ENCODE measurements at regions not wholly inside any gene's neighbourhood (a gene's known extent, or its start where the extent isn't known, plus 50 kb on each side); places are given as distances from the start of the nearest gene placed in this dataset.
"Not testable (repeated sequence)": the region's sequence is repeated elsewhere in the genome, so short reads cannot be mapped to it uniquely, and the experiment has no call there.

DNA sequence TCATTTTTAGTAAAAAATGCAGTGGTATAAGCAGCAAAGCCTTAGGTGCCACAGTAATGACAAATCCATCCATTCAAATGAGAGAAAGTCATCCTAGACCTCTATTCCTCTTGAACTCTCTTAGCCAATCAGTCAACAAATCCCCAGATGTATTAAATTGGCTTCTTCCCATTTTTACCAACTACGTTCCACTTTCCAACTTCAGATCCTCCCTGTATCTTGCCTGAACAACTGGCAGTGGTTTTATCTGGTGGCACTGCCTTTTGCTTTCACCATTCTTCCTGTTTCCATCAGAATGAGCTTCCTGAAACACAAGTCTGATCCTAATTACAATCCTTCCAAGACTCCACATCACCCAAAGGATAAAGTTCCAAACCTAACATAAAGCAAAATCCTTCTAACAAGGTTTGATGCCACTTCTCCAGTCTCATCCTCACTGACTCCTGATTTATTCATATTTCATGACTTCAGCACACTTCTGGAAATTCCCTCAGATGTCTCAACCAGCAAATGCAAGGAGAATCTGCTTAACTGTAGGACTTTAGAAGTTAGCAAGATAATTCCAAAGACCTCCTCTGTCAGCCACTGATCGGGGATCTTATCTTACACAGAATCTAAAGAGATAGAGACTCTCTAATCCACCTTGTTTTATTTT is 69.8 kb upstream of the SLC4A7 start:
- H3K36me3 Mint-ChIP-seq: peaks cover 6% of the 10 kb centered on the region

GRCh38 chr3:27552708-27553107 is 68.5 kb upstream of the SLC4A7 start:
- H3K27me3 Mint-ChIP-seq; H3K4me3 ChIP-seq (ENCODE audit: low read depth, low read length); H3K9me3 ChIP-seq (ENCODE audit: control insufficient read depth in 2 of 2, low read length in 2 of 2); H3K27ac ChIP-seq (ENCODE audit: insufficient read depth, low read length, poor library complexity, severe bottlenecking); H3K36me3 Mint-ChIP-seq; H3K9me3 Mint-ChIP-seq; H3K4me1 ChIP-seq (ENCODE audit: control insufficient read depth, insufficient read depth, low read length, poor library complexity, severe bottlenecking); ATAC-seq (ENCODE audit: low read depth in 2 of 2); H3K4me1 Mint-ChIP-seq; H3K27me3 ChIP-seq (ENCODE audit: control insufficient read depth, insufficient read depth, low read length); H3K4me3 Mint-ChIP-seq; H3K27ac Mint-ChIP-seq; H3K36me3 ChIP-seq (ENCODE audit: control insufficient read depth, insufficient read depth, low read length); DNase-seq: not testable (repeated sequence)

More for the DNA sequence above, 69.8 kb upstream of the SLC4A7 start:
- H3K9me3 Mint-ChIP-seq: peaks cover 0 to 4% (median 0%) of the 10 kb centered on the region in 7 donors
- no peak for DNase-seq
- H3K4me3 ChIP-seq (ENCODE audit: low read depth, low read length): no peak overlapping the region
- no peaks in the 10 kb centered on the region for H3K4me1 ChIP-seq (ENCODE audit: control insufficient read depth, insufficient read depth, low read length, poor library complexity, severe bottlenecking)
- H3K4me3 Mint-ChIP-seq: no peak overlapping the region
- H3K9me3 ChIP-seq (ENCODE audit: control insufficient read depth in 2 of 2, low read length in 2 of 2): no peaks in the 10 kb centered on the region
- no peaks in the 10 kb centered on the region for H3K4me1 Mint-ChIP-seq
- H3K27me3 Mint-ChIP-seq: peaks cover 10% of the 10 kb centered on the region
- H3K27me3 ChIP-seq (ENCODE audit: control insufficient read depth, insufficient read depth, low read length): no peaks in the 10 kb centered on the region
- no peaks in the 10 kb centered on the region for H3K36me3 ChIP-seq (ENCODE audit: control insufficient read depth, insufficient read depth, low read length)
- H3K27ac Mint-ChIP-seq: no peak overlapping the region
- no peak for ATAC-seq (ENCODE audit: low read depth in 2 of 2)
- no peak overlapping the region for H3K27ac ChIP-seq (ENCODE audit: insufficient read depth, low read length, poor library complexity, severe bottlenecking)

DNA sequence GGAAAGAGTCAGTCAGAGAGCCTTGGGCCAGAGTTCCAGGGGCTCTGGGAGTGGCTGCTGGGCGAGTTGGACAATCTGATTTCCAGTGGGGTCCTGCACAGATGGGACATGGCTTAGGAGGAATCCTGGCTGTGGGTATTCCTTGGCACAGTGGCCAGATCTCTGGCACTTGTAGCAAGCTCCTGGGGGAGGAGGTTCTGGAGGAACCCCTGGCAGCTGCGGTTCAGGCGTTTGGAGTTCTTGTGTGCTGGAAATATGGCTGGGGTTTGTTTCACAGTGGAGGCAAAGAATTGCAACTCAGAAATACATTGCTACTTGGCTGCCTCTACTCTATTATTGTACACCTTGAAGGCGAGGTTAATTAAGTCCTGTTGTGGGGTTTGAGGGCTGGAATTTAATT is 67.2 kb upstream of the SLC4A7 start:
- H3K27me3 Mint-ChIP-seq; ATAC-seq (ENCODE audit: low read depth in 2 of 2); H3K27ac ChIP-seq (ENCODE audit: insufficient read depth, low read length, poor library complexity, severe bottlenecking); H3K36me3 Mint-ChIP-seq; H3K4me1 Mint-ChIP-seq; H3K4me1 ChIP-seq (ENCODE audit: control insufficient read depth, insufficient read depth, low read length, poor library complexity, severe bottlenecking); DNase-seq; H3K9me3 Mint-ChIP-seq; H3K4me3 Mint-ChIP-seq; H3K27ac Mint-ChIP-seq; H3K36me3 ChIP-seq (ENCODE audit: control insufficient read depth, insufficient read depth, low read length); H3K27me3 ChIP-seq (ENCODE audit: control insufficient read depth, insufficient read depth, low read length); H3K4me3 ChIP-seq (ENCODE audit: low read depth, low read length); H3K9me3 ChIP-seq (ENCODE audit: control insufficient read depth in 2 of 2, low read length in 2 of 2): not testable (repeated sequence)

DNA sequence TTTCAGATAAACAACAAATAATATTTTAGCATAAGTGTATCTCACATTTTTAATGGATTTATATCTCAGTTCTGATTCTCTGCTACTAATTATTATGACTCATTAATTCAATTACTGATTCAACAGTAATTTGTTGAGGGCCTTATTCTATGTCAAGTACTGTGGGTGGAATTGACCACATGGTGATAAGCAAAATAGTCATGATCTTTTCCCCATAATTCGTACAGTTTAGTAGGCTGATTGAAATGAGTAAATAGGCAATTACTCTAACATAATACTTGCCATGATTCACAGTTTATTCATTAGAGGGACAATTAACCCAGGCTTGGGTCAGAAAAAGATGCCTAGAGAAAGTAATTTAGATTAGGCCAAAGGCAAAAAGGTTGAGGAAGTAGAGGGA is 60.9 kb upstream of the SLC4A7 start:
- Mint-ChIP-seq H3K4me1 (peaks cover 0 to 5% (median 0%) of the 10 kb centered on the region in 4 donors), H3K27me3 (no peaks in the 10 kb centered on the region), H3K9me3 (peaks cover 0 to 4% (median 0%) of the 10 kb centered on the region in 7 donors), H3K4me3 (no peak overlapping the region), H3K36me3 (no peaks in the 10 kb centered on the region), H3K27ac (no peak overlapping the region)
- Histone ChIP-seq H3K27me3 (ENCODE audit: control insufficient read depth, insufficient read depth, low read length) (no peaks in the 10 kb centered on the region), H3K4me3 (ENCODE audit: low read depth, low read length) (no peak overlapping the region), H3K4me1 (ENCODE audit: control insufficient read depth, insufficient read depth, low read length, poor library complexity, severe bottlenecking) (no peaks in the 10 kb centered on the region), H3K9me3 (ENCODE audit: control insufficient read depth in 2 of 2, low read length in 2 of 2) (no peaks in the 10 kb centered on the region), H3K36me3 (ENCODE audit: control insufficient read depth, insufficient read depth, low read length) (no peaks in the 10 kb centered on the region), H3K27ac (ENCODE audit: insufficient read depth, low read length, poor library complexity, severe bottlenecking) (no peak overlapping the region)
- ATAC-seq (ENCODE audit: low read depth in 2 of 2) (no peak), DNase-seq (no peak)

DNA sequence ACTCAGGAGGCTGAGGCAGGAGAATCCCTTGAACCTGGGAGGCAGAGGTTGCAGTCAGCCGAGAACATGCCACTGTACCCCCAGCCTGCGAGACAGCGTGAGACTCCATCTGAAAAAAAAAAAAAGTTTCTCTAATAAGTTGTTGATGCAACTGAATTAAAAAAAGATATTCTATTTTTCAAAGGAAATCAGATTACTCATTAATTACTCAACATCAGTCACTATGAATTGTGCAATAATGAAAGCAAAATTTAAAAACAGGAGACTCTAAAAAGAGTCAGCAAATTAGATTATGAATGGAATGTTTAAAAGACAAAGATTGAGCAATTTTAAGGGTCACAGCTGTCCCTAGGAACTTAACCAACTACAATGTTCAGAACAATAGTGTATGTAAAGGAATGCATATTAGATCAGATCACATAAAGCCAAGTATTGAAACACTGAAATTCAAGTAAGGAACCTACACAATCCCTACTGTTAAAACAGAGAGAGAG is 60.2 kb upstream of the SLC4A7 start:
- Histone ChIP-seq H3K4me1 (ENCODE audit: control insufficient read depth, insufficient read depth, low read length, poor library complexity, severe bottlenecking) (no peaks in the 10 kb centered on the region), H3K4me3 (ENCODE audit: low read depth, low read length) (no peak overlapping the region), H3K27me3 (ENCODE audit: control insufficient read depth, insufficient read depth, low read length) (no peaks in the 10 kb centered on the region), H3K27ac (ENCODE audit: insufficient read depth, low read length, poor library complexity, severe bottlenecking) (no peak overlapping the region), H3K9me3 (ENCODE audit: control insufficient read depth in 2 of 2, low read length in 2 of 2) (no peaks in the 10 kb centered on the region), H3K36me3 (ENCODE audit: control insufficient read depth, insufficient read depth, low read length) (no peaks in the 10 kb centered on the region)
- peaks cover 0 to 5% (median 0%) of the 10 kb centered on the region in 4 donors for H3K4me1 Mint-ChIP-seq
- H3K27me3 Mint-ChIP-seq: no peaks in the 10 kb centered on the region
- H3K9me3 Mint-ChIP-seq: peaks cover 0 to under 1% (median 0%) of the 10 kb centered on the region in 7 donors
- no peak overlapping the region for H3K4me3 Mint-ChIP-seq
- DNase-seq (no peak), ATAC-seq (ENCODE audit: low read depth in 2 of 2) (no peak)
- H3K36me3 Mint-ChIP-seq: no peaks in the 10 kb centered on the region
- peak overlapping the region in 1 of 3 donors; percentile 26 for H3K27ac Mint-ChIP-seq

GRCh38 chr3:27542476-27542875 is 58.3 kb upstream of the SLC4A7 start:
- H3K9me3 ChIP-seq (ENCODE audit: control insufficient read depth in 2 of 2, low read length in 2 of 2): no peaks in the 10 kb centered on the region
- Mint-ChIP-seq H3K4me1 (peaks cover 0 to 5% (median 0%) of the 10 kb centered on the region in 4 donors), H3K4me3 (no peak overlapping the region), H3K27me3 (no peaks in the 10 kb centered on the region), H3K27ac (no peak overlapping the region), H3K9me3 (no peaks in the 10 kb centered on the region), H3K36me3 (no peaks in the 10 kb centered on the region)
- no peaks in the 10 kb centered on the region for H3K4me1 ChIP-seq (ENCODE audit: control insufficient read depth, insufficient read depth, low read length, poor library complexity, severe bottlenecking)
- no peak for ATAC-seq (ENCODE audit: low read depth in 2 of 2)
- no peak overlapping the region for H3K27ac ChIP-seq (ENCODE audit: insufficient read depth, low read length, poor library complexity, severe bottlenecking)
- H3K36me3 ChIP-seq (ENCODE audit: control insufficient read depth, insufficient read depth, low read length): no peaks in the 10 kb centered on the region
- DNase-seq: no peak
- H3K27me3 ChIP-seq (ENCODE audit: control insufficient read depth, insufficient read depth, low read length): no peaks in the 10 kb centered on the region
- H3K4me3 ChIP-seq (ENCODE audit: low read depth, low read length): no peak overlapping the region

GRCh38 chr3:27540231-27540630 is 56.0 kb upstream of the SLC4A7 start:
- Mint-ChIP-seq H3K4me3 (no peak overlapping the region), H3K9me3 (no peaks in the 10 kb centered on the region), H3K27ac (no peak overlapping the region), H3K36me3 (no peaks in the 10 kb centered on the region), H3K27me3 (no peaks in the 10 kb centered on the region), H3K4me1 (peaks cover 0 to 9% (median 2%) of the 10 kb centered on the region in 4 donors)
- no peaks in the 10 kb centered on the region for H3K4me1 ChIP-seq (ENCODE audit: control insufficient read depth, insufficient read depth, low read length, poor library complexity, severe bottlenecking)
- no peak overlapping the region for H3K4me3 ChIP-seq (ENCODE audit: low read depth, low read length)
- no peaks in the 10 kb centered on the region for H3K27me3 ChIP-seq (ENCODE audit: control insufficient read depth, insufficient read depth, low read length)
- no peak overlapping the region for H3K27ac ChIP-seq (ENCODE audit: insufficient read depth, low read length, poor library complexity, severe bottlenecking)
- DNase-seq (no peak), ATAC-seq (ENCODE audit: low read depth in 2 of 2) (no peak)
- H3K9me3 ChIP-seq (ENCODE audit: control insufficient read depth in 2 of 2, low read length in 2 of 2): no peaks in the 10 kb centered on the region
- H3K36me3 ChIP-seq (ENCODE audit: control insufficient read depth, insufficient read depth, low read length): no peaks in the 10 kb centered on the region

GRCh38 chr3:27536491-27536890 is 52.3 kb upstream of the SLC4A7 start:
- H3K4me3 ChIP-seq (ENCODE audit: low read depth, low read length): no peak overlapping the region
- H3K4me1 ChIP-seq (ENCODE audit: control insufficient read depth, insufficient read depth, low read length, poor library complexity, severe bottlenecking): peaks cover 16% of the 10 kb centered on the region
- ATAC-seq (ENCODE audit: low read depth in 2 of 2) (no peak), DNase-seq (no peak)
- Mint-ChIP-seq H3K27ac (no peak overlapping the region), H3K9me3 (no peaks in the 10 kb centered on the region), H3K4me3 (no peak overlapping the region), H3K4me1 (peaks cover 8 to 25% (median 18%) of the 10 kb centered on the region in 4 donors), H3K27me3 (no peaks in the 10 kb centered on the region), H3K36me3 (no peaks in the 10 kb centered on the region)
- H3K27me3 ChIP-seq (ENCODE audit: control insufficient read depth, insufficient read depth, low read length): no peaks in the 10 kb centered on the region
- no peak overlapping the region for H3K27ac ChIP-seq (ENCODE audit: insufficient read depth, low read length, poor library complexity, severe bottlenecking)
- H3K36me3 ChIP-seq (ENCODE audit: control insufficient read depth, insufficient read depth, low read length): no peaks in the 10 kb centered on the region
- H3K9me3 ChIP-seq (ENCODE audit: control insufficient read depth in 2 of 2, low read length in 2 of 2): no peaks in the 10 kb centered on the region

Data from CD4-positive, CD25-positive, alpha-beta regulatory T cell (primary cell).